ENCODE measurements at regions not wholly inside any gene's neighbourhood (a gene's known extent, or its start where the extent isn't known, plus 50 kb on each side); places are given as distances from the start of the nearest gene placed in this dataset.

DNA sequence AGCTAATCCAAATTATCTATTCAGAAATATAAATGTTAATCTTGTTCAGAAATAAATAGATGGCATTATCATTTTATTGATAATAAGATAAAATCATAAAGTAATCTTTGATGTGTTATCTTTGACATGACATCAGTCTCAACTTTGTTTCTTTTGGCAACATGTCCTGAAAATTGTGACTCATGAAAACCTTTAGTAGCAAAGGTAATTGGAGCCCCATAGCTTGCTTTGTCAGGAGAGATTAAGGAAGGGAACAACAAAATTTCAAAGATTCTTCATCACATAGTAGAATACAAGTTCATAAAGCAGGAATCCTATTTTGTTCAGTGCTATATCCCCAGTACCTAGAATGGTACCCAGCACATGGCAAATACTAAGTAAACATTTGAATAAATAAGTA lies 165.4 kb downstream of the KCNE4 start:
- no peaks in the 10 kb centered on the region for H3K9me3 Mint-ChIP-seq
- POLR2A ChIA-PET: no interaction called here
- H3K4me3 Mint-ChIP-seq: no peak overlapping the region
- CTCF ChIA-PET: no interaction called here
- ATAC-seq (no peak), DNase-seq (no peak)
- H3K27ac Mint-ChIP-seq: no peak overlapping the region
- intact Hi-C loops (cut with micrococcal nuclease): no loop called here
- H3K4me1 Mint-ChIP-seq (ENCODE audit: low read depth): no peaks in the 10 kb centered on the region
- TF ChIP-seq, protein P1, sequence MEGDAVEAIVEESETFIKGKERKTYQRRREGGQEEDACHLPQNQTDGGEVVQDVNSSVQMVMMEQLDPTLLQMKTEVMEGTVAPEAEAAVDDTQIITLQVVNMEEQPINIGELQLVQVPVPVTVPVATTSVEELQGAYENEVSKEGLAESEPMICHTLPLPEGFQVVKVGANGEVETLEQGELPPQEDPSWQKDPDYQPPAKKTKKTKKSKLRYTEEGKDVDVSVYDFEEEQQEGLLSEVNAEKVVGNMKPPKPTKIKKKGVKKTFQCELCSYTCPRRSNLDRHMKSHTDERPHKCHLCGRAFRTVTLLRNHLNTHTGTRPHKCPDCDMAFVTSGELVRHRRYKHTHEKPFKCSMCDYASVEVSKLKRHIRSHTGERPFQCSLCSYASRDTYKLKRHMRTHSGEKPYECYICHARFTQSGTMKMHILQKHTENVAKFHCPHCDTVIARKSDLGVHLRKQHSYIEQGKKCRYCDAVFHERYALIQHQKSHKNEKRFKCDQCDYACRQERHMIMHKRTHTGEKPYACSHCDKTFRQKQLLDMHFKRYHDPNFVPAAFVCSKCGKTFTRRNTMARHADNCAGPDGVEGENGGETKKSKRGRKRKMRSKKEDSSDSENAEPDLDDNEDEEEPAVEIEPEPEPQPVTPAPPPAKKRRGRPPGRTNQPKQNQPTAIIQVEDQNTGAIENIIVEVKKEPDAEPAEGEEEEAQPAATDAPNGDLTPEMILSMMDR (IDR thresholded peaks at IDR 0.05): no peak
- H3K27me3 Mint-ChIP-seq: peaks cover 2% of the 10 kb centered on the region
- no peaks in the 10 kb centered on the region for H3K36me3 Mint-ChIP-seq (ENCODE audit: low read depth)

DNA sequence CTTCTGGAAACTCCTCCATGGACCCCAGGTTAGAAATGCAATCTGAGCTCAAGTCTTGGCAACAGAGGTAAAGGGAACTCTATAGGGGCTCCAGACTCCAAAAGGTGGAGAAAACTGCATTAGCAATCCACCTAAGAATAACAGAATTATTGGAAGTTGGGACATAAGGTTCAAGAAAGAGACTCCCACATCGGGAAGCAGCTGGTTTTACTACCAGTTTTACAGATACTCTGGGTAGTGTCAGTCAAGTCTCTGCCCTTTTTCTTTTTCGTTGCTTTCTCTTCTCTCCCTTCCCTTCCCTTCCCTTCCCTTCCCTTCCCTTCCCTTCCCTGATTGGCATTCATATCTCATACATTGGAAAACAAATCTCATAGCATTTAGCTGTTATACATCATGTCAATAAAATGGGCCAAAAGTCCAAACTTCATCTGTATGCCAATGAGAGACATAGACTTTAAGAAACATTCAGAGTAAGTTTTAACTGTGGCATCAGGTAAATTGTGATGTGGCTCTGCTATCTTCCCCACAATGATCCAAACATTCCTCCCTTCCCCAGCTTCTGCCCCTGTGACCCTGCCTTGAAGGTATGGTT lies 166.7 kb downstream of the KCNE4 start:
- POLR2A ChIA-PET: no interaction called here
- Mint-ChIP-seq H3K27me3 (peaks cover 2% of the 10 kb centered on the region), H3K27ac (no peak overlapping the region), H3K4me3 (no peak overlapping the region), H3K9me3 (no peaks in the 10 kb centered on the region), H3K4me1 (ENCODE audit: low read depth) (no peaks in the 10 kb centered on the region), H3K36me3 (ENCODE audit: low read depth) (no peaks in the 10 kb centered on the region)
- DNase-seq (no peak), ATAC-seq (no peak)
- TF ChIP-seq, protein P1 (IDR thresholded peaks at IDR 0.05): no peak
- intact Hi-C loops (cut with micrococcal nuclease): no loop called here
- CTCF ChIA-PET: interaction anchor here (0.7 kb wide), 1 partner anchor 12 kb away, joined by 3 read pairs; no protein-coding TSS in a partner anchor

DNA sequence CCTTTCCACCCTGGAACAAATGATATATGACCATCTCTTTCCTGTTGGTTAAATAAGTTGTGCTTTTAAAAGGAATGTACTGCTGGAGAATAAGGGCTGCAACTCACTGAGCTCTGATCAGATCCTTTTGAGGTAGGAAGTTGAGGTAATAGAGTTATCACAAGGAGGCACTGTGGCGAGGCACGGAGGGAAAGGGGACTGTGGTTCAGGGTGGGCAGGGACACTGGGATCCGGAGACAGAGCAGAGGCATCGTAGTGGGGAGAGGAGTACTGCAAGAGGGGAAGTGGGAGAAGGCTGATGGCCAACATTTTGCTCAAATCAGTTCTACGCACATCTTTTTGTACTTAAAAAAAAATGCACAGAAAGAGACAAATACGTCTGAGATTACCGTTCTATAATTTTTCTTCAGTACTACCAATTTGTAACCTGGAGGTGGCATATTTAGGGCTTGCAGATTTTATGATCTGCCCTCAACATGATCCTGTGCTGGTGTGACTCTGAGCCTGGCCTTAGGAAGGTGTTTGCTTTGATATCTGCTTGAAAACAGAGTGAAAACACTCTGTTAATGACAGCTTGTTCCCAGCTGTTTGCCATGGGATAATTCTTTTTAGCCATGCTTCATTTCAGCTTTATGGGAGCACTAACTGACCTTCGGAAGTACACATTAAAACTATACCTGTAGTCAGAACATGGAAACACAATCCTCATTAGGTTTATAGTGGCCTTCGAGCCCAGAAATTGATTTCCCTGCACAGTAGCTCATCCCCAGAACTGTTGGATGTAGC lies 168.1 kb downstream of the KCNE4 start:
- ChIA-PET POLR2A (no interaction called here), CTCF (no interaction called here)
- TF ChIP-seq, protein P1 (IDR thresholded peaks at IDR 0.05): no peak
- Mint-ChIP-seq H3K4me3 (no peak overlapping the region), H3K36me3 (ENCODE audit: low read depth) (no peaks in the 10 kb centered on the region), H3K4me1 (ENCODE audit: low read depth) (no peaks in the 10 kb centered on the region), H3K27me3 (peaks cover 2% of the 10 kb centered on the region), H3K9me3 (no peaks in the 10 kb centered on the region), H3K27ac (no peak overlapping the region)
- DNase-seq: no peak
- ATAC-seq: no peak
- intact Hi-C loops (cut with micrococcal nuclease): no loop called here

DNA sequence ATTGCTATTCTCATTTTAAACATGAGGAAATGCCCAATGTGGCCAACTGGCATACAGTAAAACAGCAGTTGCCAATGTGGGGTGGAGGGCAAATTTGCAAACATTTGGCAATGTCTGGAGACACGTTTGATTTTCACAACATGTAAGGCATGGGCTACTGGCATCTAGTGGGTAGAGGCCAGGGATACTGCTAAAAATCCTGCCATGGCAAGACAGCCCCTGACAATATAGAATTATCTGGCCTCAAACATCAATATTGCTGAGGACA lies 168.6 kb downstream of the KCNE4 start:
- DNase-seq (no peak), ATAC-seq (no peak)
- ChIA-PET POLR2A (no interaction called here), CTCF (no interaction called here)
- Mint-ChIP-seq H3K9me3 (no peaks in the 10 kb centered on the region), H3K36me3 (ENCODE audit: low read depth) (no peaks in the 10 kb centered on the region), H3K27me3 (peaks cover 2% of the 10 kb centered on the region), H3K4me1 (ENCODE audit: low read depth) (no peaks in the 10 kb centered on the region), H3K4me3 (no peak overlapping the region), H3K27ac (no peak overlapping the region)
- TF ChIP-seq, protein P1 (IDR thresholded peaks at IDR 0.05): no peak
- intact Hi-C loops (cut with micrococcal nuclease): no loop called here

DNA sequence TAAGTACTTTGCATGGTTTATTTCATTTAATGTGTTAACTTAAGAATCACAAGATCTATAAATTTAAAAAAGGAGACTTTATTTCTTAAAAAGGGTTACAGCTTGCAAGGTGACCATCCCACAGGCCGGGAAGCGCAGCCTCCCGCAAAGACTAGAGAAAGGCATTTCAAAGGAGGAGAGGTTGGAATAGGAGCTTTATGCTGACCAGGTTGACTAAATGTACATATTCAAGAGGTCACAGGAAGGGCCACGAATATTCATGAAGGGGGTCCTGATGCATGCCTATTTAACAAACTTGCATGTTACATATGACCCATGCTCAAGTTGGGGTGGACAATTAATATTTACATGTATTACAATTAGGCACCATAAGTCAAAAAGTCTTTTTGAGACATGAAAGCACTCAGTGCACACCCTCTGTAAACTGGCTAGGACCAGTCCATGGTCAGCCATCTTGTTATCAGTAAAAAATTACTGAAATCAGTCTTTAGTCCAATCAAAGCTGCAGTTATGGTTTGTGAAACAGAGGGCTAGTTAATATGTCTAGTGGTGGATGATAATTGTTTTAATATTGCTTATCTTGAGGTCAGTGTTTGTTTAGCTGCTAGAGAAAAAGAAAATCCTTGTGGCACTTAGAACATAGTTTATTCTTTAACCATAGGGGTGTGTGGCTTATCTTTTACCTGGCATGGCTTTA lies 169.3 kb downstream of the KCNE4 start:
- intact Hi-C loops (cut with micrococcal nuclease): no loop called here
- no peaks in the 10 kb centered on the region for H3K36me3 Mint-ChIP-seq (ENCODE audit: low read depth)
- no peaks in the 10 kb centered on the region for H3K27me3 Mint-ChIP-seq
- no peak overlapping the region for H3K4me3 Mint-ChIP-seq
- H3K9me3 Mint-ChIP-seq: no peaks in the 10 kb centered on the region
- H3K27ac Mint-ChIP-seq: no peak overlapping the region
- CTCF ChIA-PET: no interaction called here
- no peak for ATAC-seq
- DNase-seq: no peak
- TF ChIP-seq, protein P1 (IDR thresholded peaks at IDR 0.05): no peak
- POLR2A ChIA-PET: no interaction called here
- H3K4me1 Mint-ChIP-seq (ENCODE audit: low read depth): no peaks in the 10 kb centered on the region

Measured in activated CD8-positive, alpha-beta T cell treated with anti-CD3 and anti-CD28 coated beads for 36 hours (primary cell).